22Rv1 (cell line): ENCODE measurements at regions not wholly inside any gene's neighbourhood (a gene's known extent, or its start where the extent isn't known, plus 50 kb on each side); places are given as distances from the start of the nearest gene placed in this dataset.

Experiments used
- H3K27ac ChIP-seq: fragments of 450-650 bp; 2 replicates; pipeline ENCODE4 v1.5.1; 2017
- ZFX ChIP-seq: fragments of 450-650 bp; IDR thresholded peaks from 2 replicates; pipeline ENCODE4 v1.6.1; 2017; ENCODE audit warnings: antibody characterized with exemption, borderline replicate concordance
- TF ChIP-seq, protein P1 (sequence below): fragments of 450-650 bp; IDR thresholded peaks from 2 replicates; pipeline ENCODE4 v1.5.1; 2017; ENCODE audit warnings: mild to moderate bottlenecking

DNA sequence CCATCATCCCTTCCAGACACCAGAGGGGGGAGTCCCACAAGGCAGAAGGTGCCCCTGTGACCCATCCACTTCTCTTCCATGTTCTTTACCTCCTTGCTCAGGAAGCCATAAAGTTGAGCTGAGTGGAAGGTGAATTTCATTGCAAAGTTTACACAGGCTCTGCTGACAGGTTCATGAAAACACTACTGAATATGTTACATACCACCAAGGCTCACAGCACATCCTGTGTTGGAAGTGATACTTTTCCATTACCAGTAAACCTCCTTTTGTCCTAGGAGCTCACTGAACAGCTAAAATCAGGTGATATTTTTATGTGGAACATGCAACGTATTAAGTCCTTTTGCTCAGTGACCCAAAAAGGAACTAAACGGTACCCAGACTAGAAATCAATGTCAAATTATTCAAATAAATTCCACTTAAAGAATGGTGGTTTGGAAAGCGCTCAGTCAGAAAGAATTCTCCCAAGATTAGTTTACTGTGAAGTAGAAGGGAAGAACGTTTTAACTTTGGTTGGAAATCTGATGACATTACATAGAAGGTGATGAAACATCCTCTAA, 196.2 kb upstream of the NUDT4 start:
- no peak overlapping the region for H3K27ac ChIP-seq
- TF ChIP-seq ZFX: no peak
- TF ChIP-seq, protein P1, sequence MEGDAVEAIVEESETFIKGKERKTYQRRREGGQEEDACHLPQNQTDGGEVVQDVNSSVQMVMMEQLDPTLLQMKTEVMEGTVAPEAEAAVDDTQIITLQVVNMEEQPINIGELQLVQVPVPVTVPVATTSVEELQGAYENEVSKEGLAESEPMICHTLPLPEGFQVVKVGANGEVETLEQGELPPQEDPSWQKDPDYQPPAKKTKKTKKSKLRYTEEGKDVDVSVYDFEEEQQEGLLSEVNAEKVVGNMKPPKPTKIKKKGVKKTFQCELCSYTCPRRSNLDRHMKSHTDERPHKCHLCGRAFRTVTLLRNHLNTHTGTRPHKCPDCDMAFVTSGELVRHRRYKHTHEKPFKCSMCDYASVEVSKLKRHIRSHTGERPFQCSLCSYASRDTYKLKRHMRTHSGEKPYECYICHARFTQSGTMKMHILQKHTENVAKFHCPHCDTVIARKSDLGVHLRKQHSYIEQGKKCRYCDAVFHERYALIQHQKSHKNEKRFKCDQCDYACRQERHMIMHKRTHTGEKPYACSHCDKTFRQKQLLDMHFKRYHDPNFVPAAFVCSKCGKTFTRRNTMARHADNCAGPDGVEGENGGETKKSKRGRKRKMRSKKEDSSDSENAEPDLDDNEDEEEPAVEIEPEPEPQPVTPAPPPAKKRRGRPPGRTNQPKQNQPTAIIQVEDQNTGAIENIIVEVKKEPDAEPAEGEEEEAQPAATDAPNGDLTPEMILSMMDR: no peak

DNA sequence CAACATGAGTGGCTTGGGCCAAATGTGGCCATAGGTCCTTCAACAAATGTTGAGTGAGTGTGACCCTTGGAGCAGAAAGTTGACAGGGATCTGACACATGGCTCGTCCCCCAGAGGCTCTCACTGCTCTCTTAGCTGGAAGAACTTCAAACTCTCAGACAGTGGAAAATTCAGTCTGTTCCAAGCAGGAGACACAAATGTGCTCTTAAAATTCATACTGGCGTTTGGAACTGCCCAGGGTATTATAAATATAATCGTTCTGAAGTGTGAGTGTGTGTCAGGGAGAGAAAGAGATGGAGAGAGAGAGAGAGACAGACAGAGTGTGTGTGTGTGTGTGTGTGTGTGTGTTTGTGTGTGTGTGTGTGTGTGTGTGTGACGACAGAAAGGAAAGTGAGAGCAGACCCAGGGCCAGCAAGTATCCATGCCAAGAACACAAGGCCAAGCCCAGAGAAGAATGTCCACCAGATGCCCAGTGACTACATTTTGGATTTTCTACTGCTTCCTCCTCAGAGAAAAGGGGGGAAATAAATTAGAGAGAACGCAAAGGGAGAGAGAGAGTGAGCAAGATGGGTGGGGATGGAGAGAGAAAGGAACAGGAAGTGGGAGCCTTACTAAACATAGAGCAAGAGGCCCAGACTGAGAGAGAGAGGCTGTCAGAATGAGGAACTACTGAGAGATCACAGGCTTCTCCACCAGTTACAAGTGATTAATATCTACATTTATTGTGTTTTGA, 193.6 kb upstream of the NUDT4 start:
- H3K27ac ChIP-seq: no peak overlapping the region
- TF ChIP-seq, protein P1: no peak
- no peak for TF ChIP-seq ZFX

- H3K27ac ChIP-seq: no peak overlapping the region
- TF ChIP-seq, protein P1: no peak
- TF ChIP-seq ZFX: no peak
Observed at GRCh38 chr12:93184672-93185368, 192.9 kb upstream of the NUDT4 start.

GRCh38 chr12:93185369-93185741, 192.4 kb upstream of the NUDT4 start:
- no peak overlapping the region for H3K27ac ChIP-seq
- no peak for TF ChIP-seq ZFX
- TF ChIP-seq, protein P1: no peak

DNA sequence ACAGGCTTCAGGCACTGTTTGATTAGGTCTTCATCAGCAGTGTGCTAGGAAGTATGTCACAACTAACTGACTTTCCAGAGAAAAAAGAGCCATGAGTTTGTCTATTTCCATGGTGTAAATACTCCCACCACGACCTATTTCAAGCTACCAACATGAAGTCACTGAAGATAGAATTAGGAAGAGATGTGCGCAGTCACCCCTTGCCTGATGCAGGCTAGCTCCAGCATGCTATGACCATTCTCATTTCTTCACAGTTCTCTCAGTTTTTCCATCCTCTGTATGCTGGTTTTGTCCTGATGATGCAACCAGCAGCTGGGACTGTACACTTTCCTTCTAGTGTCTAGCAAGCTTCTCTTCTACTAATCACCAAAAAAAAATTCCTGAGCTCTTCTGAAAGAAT, 191.6 kb upstream of the NUDT4 start:
- TF ChIP-seq, protein P1: no peak
- TF ChIP-seq ZFX: no peak
- H3K27ac ChIP-seq: no peak overlapping the region

- TF ChIP-seq, protein P1: no peak
- TF ChIP-seq ZFX: no peak
- no peak overlapping the region for H3K27ac ChIP-seq
Observed at GRCh38 chr12:93186621-93187020, 191.1 kb upstream of the NUDT4 start.

DNA sequence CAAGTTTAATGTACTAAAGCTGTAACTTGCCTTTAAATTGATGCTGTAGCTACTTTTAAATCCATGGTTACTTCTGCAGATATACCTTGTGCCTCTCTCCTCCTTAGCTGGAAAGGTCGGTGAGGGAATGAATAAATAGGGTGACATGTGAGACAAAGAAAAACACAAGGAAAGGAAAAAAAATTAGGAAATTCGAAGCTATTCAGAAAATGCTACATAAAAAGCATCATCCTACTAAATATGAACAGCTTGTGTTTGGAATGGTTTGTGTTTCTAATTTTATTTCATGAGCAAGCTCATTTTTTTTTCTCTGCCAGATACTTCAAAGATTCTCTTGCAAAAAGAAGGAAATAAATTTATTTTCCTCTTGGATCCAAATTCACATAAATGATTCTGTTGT, 186.3 kb upstream of the NUDT4 start:
- TF ChIP-seq, protein P1: no peak
- TF ChIP-seq ZFX: no peak
- no peak overlapping the region for H3K27ac ChIP-seq
